T-helper 9 cell (primary cell): ENCODE measurements at regions not wholly inside any gene's neighbourhood (a gene's known extent, or its start where the extent isn't known, plus 50 kb on each side); places are given as distances from the start of the nearest gene placed in this dataset.

ENCODE experiments used
- DNase-seq: peaks from one replicate; pipeline ENCODE4 v3.0.0-alpha.2; 2020

GRCh38 chr7:136062625-136063325, 85.6 kb upstream of the MTPN start:
- DNase-seq = no peak

GRCh38 chr7:136061433-136061832, 84.3 kb upstream of the MTPN start:
- no peak for DNase-seq

GRCh38 chr7:136058546-136058945, 81.4 kb upstream of the MTPN start:
- DNase-seq = no peak

- DNase-seq = no peak
Observed at GRCh38 chr7:136057509-136057908, 80.3 kb upstream of the MTPN start.

- DNase-seq = no peak
Observed at GRCh38 chr7:136056651-136057231, 79.6 kb upstream of the MTPN start.

GRCh38 chr7:136055266-136055665, 78.1 kb upstream of the MTPN start:
- DNase-seq = no peak

GRCh38 chr7:136053689-136054485, 76.7 kb upstream of the MTPN start:
- DNase-seq = no peak

GRCh38 chr7:136051203-136051928, 74.2 kb upstream of the MTPN start:
- no peak for DNase-seq

- DNase-seq = no peak
Observed at GRCh38 chr7:136050462-136050847, 73.3 kb upstream of the MTPN start.

GRCh38 chr7:136049818-136050461, 72.8 kb upstream of the MTPN start:
- DNase-seq = no peak

- DNase-seq = no peak
Observed at GRCh38 chr7:136049117-136049516, 72.0 kb upstream of the MTPN start.

GRCh38 chr7:136046548-136046947, 69.4 kb upstream of the MTPN start:
- no peak for DNase-seq

GRCh38 chr7:136045992-136046391, 68.8 kb upstream of the MTPN start:
- no peak for DNase-seq

- no peak for DNase-seq
Observed at GRCh38 chr7:136045181-136045580, 68.0 kb upstream of the MTPN start.

- no peak for DNase-seq
Observed at GRCh38 chr7:136039577-136040345, 62.6 kb upstream of the MTPN start.

- no peak for DNase-seq
Observed at GRCh38 chr7:136036336-136036735, 59.2 kb upstream of the MTPN start.

GRCh38 chr7:136034132-136034531, 57.0 kb upstream of the MTPN start:
- no peak for DNase-seq

GRCh38 chr7:136033413-136034031, 56.4 kb upstream of the MTPN start:
- no peak for DNase-seq

GRCh38 chr7:136030867-136031318, 53.7 kb upstream of the MTPN start:
- no peak for DNase-seq

- no peak for DNase-seq
Observed at GRCh38 chr7:136030330-136030729, 53.2 kb upstream of the MTPN start.

GRCh38 chr7:136027160-136027559, 50.0 kb upstream of the MTPN start:
- no peak for DNase-seq
